HG03378 (cell line): ENCODE measurements at regions not wholly inside any gene's neighbourhood (a gene's known extent, or its start where the extent isn't known, plus 50 kb on each side); places are given as distances from the start of the nearest gene placed in this dataset.

ENCODE experiments used
- ATAC-seq: cut with Tn5 transposase; IDR thresholded peaks from one replicate; pipeline ENCODE4 v1.9.1; 2021; ENCODE audit warnings: mild to moderate bottlenecking, moderate library complexity; ENCODE audit not compliant: unreplicated experiment

GRCh38 chr11:109249597-109249996, 172.4 kb upstream of the C11orf87 start:
- ATAC-seq: no peak

GRCh38 chr11:109251230-109251629, 170.8 kb upstream of the C11orf87 start:
- no peak for ATAC-seq

GRCh38 chr11:109264128-109264527, 157.9 kb upstream of the C11orf87 start:
- ATAC-seq: no peak

GRCh38 chr11:109267293-109268095, 154.5 kb upstream of the C11orf87 start:
- no peak for ATAC-seq

- ATAC-seq: no peak
These were observed 146.1 kb upstream of the C11orf87 start for GRCh38 chr11:109275931-109276330.

GRCh38 chr11:109285465-109285864, 136.5 kb upstream of the C11orf87 start:
- no peak for ATAC-seq

- ATAC-seq: no peak
These were observed 130.4 kb upstream of the C11orf87 start for GRCh38 chr11:109291553-109291952.

GRCh38 chr11:109298865-109299264, 123.1 kb upstream of the C11orf87 start:
- no peak for ATAC-seq

- no peak for ATAC-seq
These were observed 121.8 kb upstream of the C11orf87 start for GRCh38 chr11:109300211-109300610.

GRCh38 chr11:109302591-109303334, 119.2 kb upstream of the C11orf87 start:
- ATAC-seq: no peak

- no peak for ATAC-seq
These were observed 118.6 kb upstream of the C11orf87 start for GRCh38 chr11:109303342-109303741.

GRCh38 chr11:109304159-109304558, 117.8 kb upstream of the C11orf87 start:
- ATAC-seq: no peak

- ATAC-seq: no peak
These were observed 117.0 kb upstream of the C11orf87 start for GRCh38 chr11:109305009-109305408.

- ATAC-seq: no peak
These were observed 115.7 kb upstream of the C11orf87 start for GRCh38 chr11:109306322-109306721.

- ATAC-seq: no peak
These were observed 114.6 kb upstream of the C11orf87 start for GRCh38 chr11:109307366-109307765.

- no peak for ATAC-seq
These were observed 113.4 kb upstream of the C11orf87 start for GRCh38 chr11:109308551-109308950.

GRCh38 chr11:109309153-109309552, 112.8 kb upstream of the C11orf87 start:
- no peak for ATAC-seq

- no peak for ATAC-seq
These were observed 104.3 kb upstream of the C11orf87 start for GRCh38 chr11:109317726-109318125.

GRCh38 chr11:109320595-109320994, 101.4 kb upstream of the C11orf87 start:
- ATAC-seq: no peak

- ATAC-seq: no peak
These were observed 95.2 kb upstream of the C11orf87 start for GRCh38 chr11:109326781-109327180.

- ATAC-seq: no peak
These were observed 92.3 kb upstream of the C11orf87 start for GRCh38 chr11:109329716-109330115.

GRCh38 chr11:109338131-109338530, 83.9 kb upstream of the C11orf87 start:
- no peak for ATAC-seq
